HEK293T (cell line): ENCODE measurements at regions not wholly inside any gene's neighbourhood (a gene's known extent, or its start where the extent isn't known, plus 50 kb on each side); places are given as distances from the start of the nearest gene placed in this dataset.

Source experiments
- ELF4 ChIP-seq: fragments of 450-650 bp; IDR thresholded peaks from 2 replicates; pipeline ENCODE4 v1.6.1; 2017; ENCODE audit warnings: antibody characterized with exemption
- FOXM1 ChIP-seq: fragments of 450-650 bp; IDR thresholded peaks from 2 replicates; pipeline ENCODE4 v1.6.1; 2017; ENCODE audit warnings: mild to moderate bottlenecking, borderline replicate concordance
- L3MBTL2 ChIP-seq: fragments of 450-650 bp; conservative IDR thresholded peaks from 2 replicates; pipeline ENCODE4 v1.6.1; 2016; ENCODE audit warnings: mild to moderate bottlenecking
- TARDBP ChIP-seq: fragments of 450-650 bp; IDR thresholded peaks from 2 replicates; pipeline ENCODE4 v1.6.1; 2016
- TF ChIP-seq, protein P1 (sequence below): fragments of 450-650 bp; IDR thresholded peaks from 2 replicates; pipeline ENCODE4 v1.6.1; 2016

DNA sequence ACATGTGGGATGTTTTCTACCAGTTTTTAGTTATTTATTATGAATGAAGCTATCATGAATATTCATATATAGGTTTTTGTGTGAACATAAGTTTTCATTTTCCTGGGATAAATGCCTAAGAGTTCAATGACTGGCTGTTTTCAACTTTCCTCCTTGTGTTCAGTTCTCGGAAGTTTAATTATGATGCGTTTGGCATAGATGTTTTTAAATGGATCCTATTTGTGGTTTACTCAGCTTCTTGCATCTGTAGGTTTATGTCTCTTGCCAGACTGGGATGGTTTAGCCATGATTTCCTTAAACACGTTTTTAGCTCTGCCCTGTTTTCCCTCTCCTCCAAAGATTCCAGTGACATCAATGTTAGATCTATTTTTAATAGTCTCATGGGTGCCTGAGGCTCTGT, 411.1 kb upstream of the CDH4 start:
- TF ChIP-seq TARDBP: no peak
- TF ChIP-seq L3MBTL2: no peak
- TF ChIP-seq FOXM1: no peak
- TF ChIP-seq, protein P1, sequence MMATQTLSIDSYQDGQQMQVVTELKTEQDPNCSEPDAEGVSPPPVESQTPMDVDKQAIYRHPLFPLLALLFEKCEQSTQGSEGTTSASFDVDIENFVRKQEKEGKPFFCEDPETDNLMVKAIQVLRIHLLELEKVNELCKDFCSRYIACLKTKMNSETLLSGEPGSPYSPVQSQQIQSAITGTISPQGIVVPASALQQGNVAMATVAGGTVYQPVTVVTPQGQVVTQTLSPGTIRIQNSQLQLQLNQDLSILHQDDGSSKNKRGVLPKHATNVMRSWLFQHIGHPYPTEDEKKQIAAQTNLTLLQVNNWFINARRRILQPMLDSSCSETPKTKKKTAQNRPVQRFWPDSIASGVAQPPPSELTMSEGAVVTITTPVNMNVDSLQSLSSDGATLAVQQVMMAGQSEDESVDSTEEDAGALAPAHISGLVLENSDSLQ: no peak
- no peak for TF ChIP-seq ELF4
